Gastrocnemius medialis (tissue), 4 donors: ENCODE measurements at regions not wholly inside any gene's neighbourhood (a gene's known extent, or its start where the extent isn't known, plus 50 kb on each side); places are given as distances from the start of the nearest gene placed in this dataset.

Experiments used
- POLR2A ChIP-seq, 2 donors: fragments of 450-650 bp; IDR thresholded peaks; one replicate each; pipeline ENCODE4 v1.6.1; 2017; ENCODE audit warnings: antibody characterized with exemption in 2 of 2, mild to moderate bottlenecking in 2 of 2, moderate library complexity in 2 of 2
- TF ChIP-seq, protein P1 (sequence below), 5 experiments: fragments of 450-650 bp in 3 of 5; fragments of 200-600 bp in 2 of 5; sonication (generic) in 2 of 5; IDR thresholded peaks in 4 of 5; conservative IDR thresholded peaks in 1 of 5; 1 replicate in 4 of 5; 2 replicates in 1 of 5; pipeline ENCODE4 v1.5.1; 2016 to 2019; ENCODE audit warnings: antibody characterized with exemption in 5 of 5, mild to moderate bottlenecking in 3 of 5, moderate library complexity in 3 of 5

DNA sequence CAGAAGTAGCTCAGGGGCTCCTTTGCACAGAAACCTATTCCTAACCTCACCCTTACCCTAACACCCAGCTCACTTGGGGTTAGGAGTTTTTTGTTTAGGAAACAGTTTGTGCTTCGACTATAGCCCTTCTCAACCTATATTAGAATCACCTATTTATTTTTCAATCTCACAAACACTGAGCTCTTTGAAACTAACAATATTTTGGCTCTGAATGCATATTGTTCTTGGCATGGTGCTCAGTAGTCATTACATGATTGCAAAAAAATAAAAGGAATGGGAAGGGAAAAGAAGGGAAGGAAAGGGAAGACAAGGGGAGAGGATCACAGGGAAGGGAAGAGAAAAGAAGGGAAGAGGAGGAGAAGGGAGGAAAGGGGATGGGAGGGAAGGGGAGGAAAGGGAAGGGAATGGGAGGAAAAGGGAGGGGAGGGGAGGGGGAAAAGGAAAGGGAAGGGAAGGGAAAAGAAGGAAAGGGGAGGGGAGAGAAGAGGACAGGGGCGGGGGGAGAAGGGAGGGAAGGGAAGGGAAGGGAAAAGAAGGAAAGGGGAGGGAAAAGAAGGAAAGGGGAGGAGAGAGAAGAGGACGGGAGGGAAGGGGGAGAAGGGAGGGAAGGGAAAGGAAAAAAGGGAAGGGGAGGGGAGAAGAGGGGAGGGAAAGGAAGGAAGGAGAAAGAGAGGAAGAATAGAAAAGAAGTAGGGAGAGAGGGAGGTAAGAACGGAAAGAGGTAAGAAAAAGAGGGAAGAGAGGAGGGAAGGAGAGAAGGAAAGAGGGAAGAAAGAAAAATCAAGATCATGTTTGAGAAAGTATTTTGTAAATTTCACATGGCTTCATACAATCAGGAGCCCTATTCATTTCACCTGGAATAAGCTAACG is 484.1 kb upstream of the NFIA start:
- TF ChIP-seq, protein P1, sequence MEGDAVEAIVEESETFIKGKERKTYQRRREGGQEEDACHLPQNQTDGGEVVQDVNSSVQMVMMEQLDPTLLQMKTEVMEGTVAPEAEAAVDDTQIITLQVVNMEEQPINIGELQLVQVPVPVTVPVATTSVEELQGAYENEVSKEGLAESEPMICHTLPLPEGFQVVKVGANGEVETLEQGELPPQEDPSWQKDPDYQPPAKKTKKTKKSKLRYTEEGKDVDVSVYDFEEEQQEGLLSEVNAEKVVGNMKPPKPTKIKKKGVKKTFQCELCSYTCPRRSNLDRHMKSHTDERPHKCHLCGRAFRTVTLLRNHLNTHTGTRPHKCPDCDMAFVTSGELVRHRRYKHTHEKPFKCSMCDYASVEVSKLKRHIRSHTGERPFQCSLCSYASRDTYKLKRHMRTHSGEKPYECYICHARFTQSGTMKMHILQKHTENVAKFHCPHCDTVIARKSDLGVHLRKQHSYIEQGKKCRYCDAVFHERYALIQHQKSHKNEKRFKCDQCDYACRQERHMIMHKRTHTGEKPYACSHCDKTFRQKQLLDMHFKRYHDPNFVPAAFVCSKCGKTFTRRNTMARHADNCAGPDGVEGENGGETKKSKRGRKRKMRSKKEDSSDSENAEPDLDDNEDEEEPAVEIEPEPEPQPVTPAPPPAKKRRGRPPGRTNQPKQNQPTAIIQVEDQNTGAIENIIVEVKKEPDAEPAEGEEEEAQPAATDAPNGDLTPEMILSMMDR (IDR thresholded peaks at IDR 0.05 in 4 of 5, conservative IDR thresholded peaks at IDR 0.05 in 1 of 5) = no peak
- TF ChIP-seq POLR2A (IDR thresholded peaks at IDR 0.05) = no peak
